SK-N-MC (cell line): ENCODE measurements at regions not wholly inside any gene's neighbourhood (a gene's known extent, or its start where the extent isn't known, plus 50 kb on each side); places are given as distances from the start of the nearest gene placed in this dataset.
"Not testable (repeated sequence)": the region's sequence is repeated elsewhere in the genome, so short reads cannot be mapped to it uniquely, and the experiment has no call there.

ENCODE experiments used
- EZH2 ChIP-seq: fragments of 200-600 bp; sonication (generic); IDR thresholded peaks from one replicate; pipeline ENCODE4 v1.6.1; 2017; ENCODE audit warnings: antibody characterized with exemption
- POLR2AphosphoS5 ChIP-seq: IDR thresholded peaks from 2 replicates; pipeline ENCODE4 v1.6.1; 2012; ENCODE audit warnings: mild to moderate bottlenecking, low read depth, low read length, borderline replicate concordance

GRCh38 chr2:160600437-160600836 lies 106.8 kb upstream of the RBMS1 start:
- TF ChIP-seq EZH2, POLR2AphosphoS5: not testable (repeated sequence)
